Mucosa of gallbladder (tissue), 1 donor: ENCODE measurements at regions not wholly inside any gene's neighbourhood (a gene's known extent, or its start where the extent isn't known, plus 50 kb on each side); places are given as distances from the start of the nearest gene placed in this dataset.

Experiments
- DNase-seq: peaks from one replicate; pipeline ENCODE4 v3.0.0-alpha.2; 2020; ENCODE audit warnings: low spot score
- donor health status: DM: no; HTN: no; CAD: no.

- DNase-seq = no peak
Measured at GRCh38 chr2:155810411-155810810, 522.1 kb downstream of the NR4A2 start.

GRCh38 chr2:155802888-155803287, 529.6 kb downstream of the NR4A2 start:
- DNase-seq = no peak

- no peak for DNase-seq
Measured at GRCh38 chr2:155792666-155793065, 539.9 kb downstream of the NR4A2 start.

DNA sequence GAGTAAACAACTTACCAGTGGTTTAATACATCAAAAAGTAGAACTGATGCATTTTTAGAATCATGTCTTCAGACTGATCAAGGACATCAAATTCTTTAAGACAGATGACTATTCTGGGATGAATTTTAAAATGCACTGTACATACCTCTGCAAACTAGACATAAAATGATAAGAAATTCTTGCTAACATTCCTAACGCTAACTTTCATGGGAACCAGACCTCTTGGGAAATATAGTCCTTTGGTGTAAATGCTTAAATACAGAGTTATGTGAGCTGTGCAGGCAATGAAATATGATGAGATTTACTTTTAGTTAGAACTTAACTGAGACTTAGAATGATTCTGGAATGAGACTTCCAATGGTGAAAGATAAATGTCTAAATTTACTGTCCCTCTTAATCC, 562.0 kb downstream of the NR4A2 start:
- DNase-seq = no peak

DNA sequence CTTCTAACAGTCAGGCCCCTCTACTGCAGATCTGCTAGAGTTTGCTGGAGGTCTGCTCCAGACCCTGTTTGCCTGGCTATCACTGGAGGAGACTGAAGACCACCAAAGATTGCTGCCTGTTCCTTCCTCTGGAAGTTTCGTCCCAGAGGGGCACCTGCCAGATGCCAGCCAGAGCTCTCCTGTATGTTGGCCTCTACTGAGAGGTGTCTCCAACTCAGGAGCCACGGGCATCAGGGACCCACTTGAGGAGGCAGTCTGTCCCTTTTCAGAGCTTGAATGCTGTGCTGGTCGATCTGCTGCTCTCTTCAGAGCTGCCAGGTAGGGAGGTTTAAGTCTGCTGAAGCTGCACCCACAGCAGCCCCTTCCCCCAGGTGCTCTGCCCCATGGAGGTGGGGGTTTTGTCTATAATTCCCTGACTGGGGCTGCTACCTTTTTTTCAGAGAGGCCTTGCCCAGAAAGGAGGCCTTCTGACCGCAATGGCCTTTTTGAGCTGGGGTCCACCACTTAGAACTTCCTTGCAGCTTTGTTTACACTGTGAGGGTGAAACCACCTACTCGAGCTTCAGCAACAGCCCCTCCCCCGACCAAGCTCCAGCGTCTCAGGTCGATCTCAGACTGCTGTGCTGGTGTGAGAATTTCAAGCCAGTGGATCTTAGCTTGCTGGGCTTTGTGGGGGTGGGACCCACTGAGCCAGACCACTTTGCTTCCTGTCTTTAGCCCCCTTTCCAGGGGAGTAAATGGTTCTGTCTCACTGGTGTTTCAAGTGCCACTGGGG, 566.0 kb downstream of the NR4A2 start:
- DNase-seq = no peak

- DNase-seq = no peak
Measured at GRCh38 chr2:155755481-155755880, 577.0 kb downstream of the NR4A2 start.

DNA sequence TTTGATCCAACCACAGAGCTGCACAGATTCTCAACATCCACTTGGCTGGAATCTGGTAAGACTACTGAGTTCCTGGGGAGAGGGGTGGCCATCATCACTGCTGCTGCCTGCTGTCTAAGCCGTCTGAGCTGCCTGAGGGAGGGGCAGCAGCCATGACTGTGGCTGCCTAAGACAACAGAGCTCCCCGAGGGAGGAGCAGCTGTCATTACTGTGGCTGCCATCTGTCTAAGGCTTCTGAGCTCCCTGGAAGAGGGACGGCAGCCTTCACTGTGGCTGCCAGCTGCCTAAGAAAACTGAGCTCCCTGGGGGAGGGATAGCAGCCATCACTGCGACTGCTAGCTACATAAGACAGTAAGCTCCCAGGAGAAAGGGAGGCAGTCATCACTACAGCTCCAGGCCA, 584.4 kb downstream of the NR4A2 start:
- no peak for DNase-seq

DNA sequence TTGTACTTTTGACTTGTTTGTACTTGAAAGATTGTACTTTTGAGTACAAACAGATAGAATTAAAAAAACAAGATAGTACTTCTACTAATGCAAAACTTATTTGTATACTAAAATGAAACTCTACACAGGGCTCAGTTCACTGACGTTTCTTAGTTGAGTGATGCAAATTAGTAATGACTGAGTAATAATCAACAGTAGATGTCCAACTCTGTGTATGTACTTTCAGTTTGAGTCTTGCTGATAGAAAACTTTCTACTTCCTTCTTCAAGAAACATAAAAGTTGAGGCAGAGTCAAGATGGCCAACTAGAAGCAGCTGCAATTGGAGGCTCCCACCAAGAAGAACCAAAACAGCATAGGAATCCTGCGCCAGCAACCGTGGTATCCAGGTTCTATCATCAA, 585.0 kb downstream of the NR4A2 start:
- DNase-seq = no peak

DNA sequence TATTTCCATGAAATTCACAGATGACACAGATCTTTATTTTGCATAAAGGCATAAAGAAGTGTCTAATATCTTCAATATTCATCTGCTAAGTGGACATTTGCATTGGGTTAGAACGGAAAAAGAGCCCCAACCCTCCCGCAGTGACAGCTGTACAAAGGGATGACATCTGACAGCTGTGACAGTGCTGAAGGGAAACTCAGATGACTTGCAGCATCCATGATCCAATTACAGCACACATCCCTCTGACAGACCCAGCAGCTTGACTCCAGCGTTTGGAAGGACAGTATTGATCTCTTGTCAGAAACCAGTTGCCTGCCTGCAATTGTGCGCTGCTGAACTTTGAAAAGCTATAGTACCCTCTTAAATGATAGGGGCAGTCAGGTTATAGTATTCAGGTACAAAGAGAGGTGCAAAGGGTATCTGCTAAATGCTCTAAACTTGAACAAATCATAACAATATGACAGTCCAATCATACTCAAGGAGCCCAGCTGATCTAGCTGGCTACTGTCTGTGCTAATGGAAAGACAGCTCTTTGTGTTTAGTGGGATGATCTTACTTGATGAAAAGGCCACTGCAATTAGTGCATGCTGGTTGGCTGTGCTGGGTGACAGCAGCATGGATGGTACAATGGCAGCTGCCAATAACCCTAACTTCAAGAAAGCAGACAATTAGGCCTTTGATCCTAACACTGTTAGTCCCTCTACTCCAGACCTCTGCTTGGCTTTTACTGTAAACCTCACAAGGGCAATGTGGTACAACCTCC, 599.2 kb downstream of the NR4A2 start:
- DNase-seq = no peak

GRCh38 chr2:155730804-155731203, 601.7 kb downstream of the NR4A2 start:
- no peak for DNase-seq

DNA sequence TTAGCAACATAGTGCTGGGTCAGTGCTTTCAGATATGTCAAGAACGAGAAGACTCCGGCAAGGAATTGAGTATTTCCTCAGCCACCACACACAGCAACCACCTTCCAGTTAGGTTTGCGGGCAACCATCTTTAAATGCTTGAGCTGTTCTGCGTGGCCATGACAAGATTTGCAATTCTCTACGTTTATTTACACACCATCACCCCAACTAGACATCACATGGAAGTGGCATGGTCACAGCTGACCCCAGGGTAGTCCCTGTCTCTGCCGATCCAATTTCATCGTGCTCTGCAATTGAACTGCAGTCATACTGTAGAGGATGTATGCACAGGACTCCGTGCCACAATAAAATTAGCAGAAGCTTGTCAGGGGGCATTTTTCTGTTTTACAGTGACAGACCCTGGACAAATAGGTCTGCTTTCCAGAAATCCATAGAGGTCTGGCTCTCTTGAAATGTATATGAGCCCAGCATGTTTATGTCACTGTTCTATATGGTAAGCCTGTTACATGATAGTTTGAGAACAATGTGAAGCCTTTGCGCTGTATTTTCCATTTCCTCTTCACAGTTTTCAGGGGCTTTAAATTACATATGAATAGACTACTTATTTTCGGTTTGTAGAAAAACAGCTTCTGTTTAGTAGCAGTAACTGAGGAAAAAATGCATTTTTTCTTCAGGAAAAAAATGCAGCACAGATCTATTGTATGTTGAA, 605.2 kb downstream of the NR4A2 start:
- DNase-seq = no peak

DNA sequence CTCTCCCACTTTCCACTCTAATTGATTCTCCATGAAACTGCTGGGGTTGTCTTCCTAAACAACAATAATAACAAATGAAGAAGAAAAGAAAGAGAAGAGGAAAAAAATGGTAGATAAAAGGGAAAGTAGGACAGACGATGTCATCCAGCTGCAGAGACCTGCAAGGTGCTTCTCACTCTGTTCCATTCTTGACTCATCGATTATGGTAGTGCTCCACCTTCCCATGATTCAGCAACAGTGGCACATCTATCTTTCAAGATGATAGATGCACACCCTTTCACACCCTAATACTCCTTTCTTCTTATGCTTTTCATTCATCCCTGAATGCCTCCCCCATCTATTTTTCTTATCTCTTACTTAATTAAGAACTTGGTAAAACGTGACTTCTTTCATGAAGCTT, 610.2 kb downstream of the NR4A2 start:
- no peak for DNase-seq

- no peak for DNase-seq
Measured at GRCh38 chr2:155715705-155716104, 616.8 kb downstream of the NR4A2 start.

- no peak for DNase-seq
Measured at GRCh38 chr2:155714983-155715382, 617.5 kb downstream of the NR4A2 start.

GRCh38 chr2:155708071-155708470, 624.5 kb downstream of the NR4A2 start:
- no peak for DNase-seq

- no peak for DNase-seq
Measured at GRCh38 chr2:155703917-155704316, 628.6 kb downstream of the NR4A2 start.

GRCh38 chr2:155703048-155703447, 629.5 kb downstream of the NR4A2 start:
- DNase-seq = no peak

DNA sequence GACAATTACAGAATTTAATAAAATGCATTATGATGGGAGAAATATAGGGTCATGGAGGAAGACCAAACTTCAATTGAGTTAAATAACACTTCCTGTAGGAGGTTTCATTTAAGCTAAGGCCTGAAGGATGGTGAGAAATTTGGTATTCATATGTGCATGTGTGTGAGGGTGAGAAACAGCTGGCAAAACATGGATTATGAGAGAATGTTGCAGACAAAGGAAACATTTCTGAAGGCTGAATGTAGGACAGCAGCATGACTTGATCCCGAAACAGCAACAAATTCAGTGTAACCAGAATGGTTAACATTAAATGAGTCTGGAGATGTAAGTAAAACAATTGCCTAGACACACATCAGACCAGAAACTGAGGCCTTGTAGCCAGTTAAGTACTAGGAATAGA, 630.8 kb downstream of the NR4A2 start:
- no peak for DNase-seq

- no peak for DNase-seq
Measured at GRCh38 chr2:155696571-155696970, 636.0 kb downstream of the NR4A2 start.

- DNase-seq = no peak
Measured at GRCh38 chr2:155695505-155695904, 637.0 kb downstream of the NR4A2 start.

- DNase-seq = no peak
Measured at GRCh38 chr2:155692856-155693255, 639.7 kb downstream of the NR4A2 start.

GRCh38 chr2:155692106-155692505, 640.4 kb downstream of the NR4A2 start:
- DNase-seq = no peak

DNA sequence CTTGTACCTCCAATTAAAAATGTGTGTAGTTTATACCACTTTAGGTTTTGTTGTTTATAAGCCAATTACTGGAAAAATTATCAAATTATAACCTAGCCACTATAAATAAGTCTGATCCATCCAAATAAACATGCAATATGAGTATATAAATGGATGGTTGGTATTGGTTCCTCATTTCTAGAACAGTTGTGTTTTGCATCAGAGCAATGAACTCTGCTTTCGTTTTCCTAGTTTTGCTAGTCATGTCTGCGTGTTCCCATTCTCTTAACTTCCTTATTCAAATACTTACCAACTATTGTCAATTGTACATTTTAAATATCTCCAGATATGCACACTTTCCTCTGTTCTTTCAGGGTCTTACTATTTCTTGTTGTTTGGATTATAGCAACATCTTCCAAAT, 641.7 kb downstream of the NR4A2 start:
- no peak for DNase-seq
